Activated CD4-positive, alpha-beta T cell treated with anti-CD3 and anti-CD28 coated beads for 36 hours (primary cell): ENCODE measurements at regions not wholly inside any gene's neighbourhood (a gene's known extent, or its start where the extent isn't known, plus 50 kb on each side); places are given as distances from the start of the nearest gene placed in this dataset.
"Not testable (repeated sequence)": the region's sequence is repeated elsewhere in the genome, so short reads cannot be mapped to it uniquely, and the experiment has no call there.

Source experiments
- ATAC-seq: fragments of 200-7000 bp; cut with Tn5 transposase; one replicate; pipeline ENCODE4 v1.10.0; 2021; ENCODE audit warnings: mild to moderate bottlenecking, moderate library complexity
- CTCF ChIA-PET: fragments of 350-600 bp; sonication (Branson Sonifier 250); formaldehyde crosslinking; loops from one replicate; lab custom pipeline; 2021; ENCODE audit warnings: antibody characterized with exemption; lab: Charles Lee
- POLR2A ChIA-PET: fragments of 350-600 bp; sonication (Branson Sonifier 250); formaldehyde crosslinking; loops from one replicate; lab custom pipeline; 2021; ENCODE audit warnings: antibody characterized with exemption, inconsistent platforms; lab: Charles Lee
- DNase-seq: peaks from one replicate; pipeline ENCODE4 v3.0.0-alpha.2; 2020
- H3K27ac Mint-ChIP-seq: one replicate; pipeline ENCODE4 v1.8.0; 2021; ENCODE audit warnings: mixed read lengths
- H3K27me3 Mint-ChIP-seq: one replicate; pipeline ENCODE4 v1.8.0; 2021; ENCODE audit warnings: mixed read lengths
- H3K36me3 Mint-ChIP-seq: one replicate; pipeline ENCODE4 v1.8.0; 2021; ENCODE audit warnings: low read depth, mixed read lengths
- H3K4me1 Mint-ChIP-seq: one replicate; pipeline ENCODE4 v1.8.0; 2021; ENCODE audit warnings: mixed read lengths
- H3K4me3 Mint-ChIP-seq: one replicate; pipeline ENCODE4 v1.8.0; 2021; ENCODE audit warnings: mild to moderate bottlenecking, moderate library complexity, mixed read lengths
- H3K9me3 Mint-ChIP-seq: one replicate; pipeline ENCODE4 v1.8.0; 2021; ENCODE audit warnings: low read depth, mixed read lengths
- intact Hi-C, 2 experiments: fragments of 100-400 bp; cut with DNase I in 1 of 2; cut with micrococcal nuclease in 1 of 2; formaldehyde crosslinking; loops; one replicate each; pipeline versions ENCODE4 v1.14.2 to v1.15.1; 2022 to 2024; cut with DNase I, micrococcal nuclease

GRCh38 chr5:63094730-63095129, 516.1 kb downstream of the LRRC70 start:
- H3K9me3 Mint-ChIP-seq, result no peaks in the 10 kb centered on the region
- ChIA-PET CTCF (no interaction called here), POLR2A (no interaction called here)
- no peaks in the 10 kb centered on the region for H3K4me1 Mint-ChIP-seq
- H3K4me3 Mint-ChIP-seq, result no peak overlapping the region
- intact Hi-C loops, result no loop called here
- no peak overlapping the region for H3K27ac Mint-ChIP-seq
- no peak for DNase-seq
- H3K27me3 Mint-ChIP-seq, result no peaks in the 10 kb centered on the region
- ATAC-seq, result no peak
- no peaks in the 10 kb centered on the region for H3K36me3 Mint-ChIP-seq

- POLR2A ChIA-PET, result no interaction called here
These were observed 510.5 kb downstream of the LRRC70 start for GRCh38 chr5:63089147-63089546.

GRCh38 chr5:63085561-63085960, 506.9 kb downstream of the LRRC70 start:
- Mint-ChIP-seq H3K36me3 (no peaks in the 10 kb centered on the region), H3K4me1 (no peaks in the 10 kb centered on the region), H3K4me3 (no peak overlapping the region), H3K27ac (no peak overlapping the region), H3K27me3 (no peaks in the 10 kb centered on the region), H3K9me3 (no peaks in the 10 kb centered on the region)
- intact Hi-C loops, result no loop called here
- DNase-seq, result no peak
- CTCF ChIA-PET, result no interaction called here
- ATAC-seq, result no peak
- POLR2A ChIA-PET, result no interaction called here

More at GRCh38 chr5:63089147-63089546, 510.5 kb downstream of the LRRC70 start:
- Mint-ChIP-seq H3K36me3 (no peaks in the 10 kb centered on the region), H3K9me3 (no peaks in the 10 kb centered on the region), H3K27ac (no peak overlapping the region), H3K27me3 (no peaks in the 10 kb centered on the region), H3K4me3 (no peak overlapping the region), H3K4me1 (no peaks in the 10 kb centered on the region)
- ATAC-seq, result no peak
- intact Hi-C loops, result no loop called here
- CTCF ChIA-PET, result interaction anchor here (1.1 kb wide), 1 partner anchor 773 kb away, joined by 3 read pairs; no protein-coding TSS in a partner anchor
- no peak for DNase-seq

- H3K27me3 Mint-ChIP-seq, H3K4me1 Mint-ChIP-seq, POLR2A ChIA-PET, H3K36me3 Mint-ChIP-seq, H3K4me3 Mint-ChIP-seq, H3K9me3 Mint-ChIP-seq, CTCF ChIA-PET, intact Hi-C loops, H3K27ac Mint-ChIP-seq, ATAC-seq, DNase-seq: not testable (repeated sequence)
These were observed 505.1 kb downstream of the LRRC70 start for GRCh38 chr5:63083689-63084088.

GRCh38 chr5:63081402-63081801, 502.8 kb downstream of the LRRC70 start:
- POLR2A ChIA-PET, result no interaction called here
- Mint-ChIP-seq H3K4me3 (no peak overlapping the region), H3K9me3 (no peaks in the 10 kb centered on the region), H3K27me3 (no peaks in the 10 kb centered on the region), H3K4me1 (no peaks in the 10 kb centered on the region), H3K36me3 (no peaks in the 10 kb centered on the region), H3K27ac (no peak overlapping the region)
- DNase-seq (no peak), ATAC-seq (no peak)
- CTCF ChIA-PET, result no interaction called here
- intact Hi-C loops, result no loop called here

- no peaks in the 10 kb centered on the region for H3K36me3 Mint-ChIP-seq
- ATAC-seq (no peak), DNase-seq (no peak)
- H3K27me3 Mint-ChIP-seq, result no peaks in the 10 kb centered on the region
- H3K4me1 Mint-ChIP-seq, result no peaks in the 10 kb centered on the region
- H3K27ac Mint-ChIP-seq, result no peak overlapping the region
- POLR2A ChIA-PET, result no interaction called here
- H3K4me3 Mint-ChIP-seq, result no peak overlapping the region
- CTCF ChIA-PET, result no interaction called here
- intact Hi-C loops, result no loop called here
- H3K9me3 Mint-ChIP-seq, result no peaks in the 10 kb centered on the region
These were observed 491.4 kb downstream of the LRRC70 start for GRCh38 chr5:63070001-63070400.

- intact Hi-C loops, result no loop called here
- Mint-ChIP-seq H3K4me1 (no peaks in the 10 kb centered on the region), H3K4me3 (no peak overlapping the region), H3K36me3 (no peaks in the 10 kb centered on the region), H3K27me3 (no peaks in the 10 kb centered on the region), H3K9me3 (no peaks in the 10 kb centered on the region), H3K27ac (no peak overlapping the region)
- ChIA-PET CTCF (no interaction called here), POLR2A (no interaction called here)
- ATAC-seq (no peak), DNase-seq (no peak)
These were observed 476.8 kb downstream of the LRRC70 start for GRCh38 chr5:63055421-63055820.

- CTCF ChIA-PET, result no interaction called here
- H3K27me3 Mint-ChIP-seq, result no peaks in the 10 kb centered on the region
- H3K9me3 Mint-ChIP-seq, result no peaks in the 10 kb centered on the region
- H3K27ac Mint-ChIP-seq, result no peak overlapping the region
- intact Hi-C loops, result no loop called here
- H3K4me3 Mint-ChIP-seq, result no peak overlapping the region
- H3K36me3 Mint-ChIP-seq, result no peaks in the 10 kb centered on the region
- DNase-seq (no peak), ATAC-seq (no peak)
- no peaks in the 10 kb centered on the region for H3K4me1 Mint-ChIP-seq
- POLR2A ChIA-PET, result no interaction called here
These were observed 474.5 kb downstream of the LRRC70 start for GRCh38 chr5:63053019-63053638.

- H3K36me3 Mint-ChIP-seq, result no peaks in the 10 kb centered on the region
- DNase-seq, result no peak
- no peak overlapping the region for H3K27ac Mint-ChIP-seq
- H3K9me3 Mint-ChIP-seq, result no peaks in the 10 kb centered on the region
- ATAC-seq, result no peak
- H3K4me3 Mint-ChIP-seq, result no peak overlapping the region
- H3K27me3 Mint-ChIP-seq, result no peaks in the 10 kb centered on the region
- POLR2A ChIA-PET, result no interaction called here
- intact Hi-C loops, result no loop called here
- H3K4me1 Mint-ChIP-seq, result no peaks in the 10 kb centered on the region
- CTCF ChIA-PET, result no interaction called here
These were observed 472.3 kb downstream of the LRRC70 start for GRCh38 chr5:63050916-63051315.

GRCh38 chr5:63049935-63050334, 471.3 kb downstream of the LRRC70 start:
- DNase-seq, result no peak
- H3K27me3 Mint-ChIP-seq, result no peaks in the 10 kb centered on the region

GRCh38 chr5:63043792-63044191, 465.2 kb downstream of the LRRC70 start:
- H3K27me3 Mint-ChIP-seq, result no peaks in the 10 kb centered on the region
- H3K4me3 Mint-ChIP-seq, result no peak overlapping the region
- no peak for ATAC-seq
- no peak for DNase-seq
- H3K36me3 Mint-ChIP-seq, result no peaks in the 10 kb centered on the region
- ChIA-PET CTCF (interaction anchor here (0.5 kb wide), 1 partner anchor 834 kb away, joined by 3 read pairs; no protein-coding TSS in a partner anchor), POLR2A (no interaction called here)
- intact Hi-C loops, result no loop called here
- H3K27ac Mint-ChIP-seq, result no peak overlapping the region
- no peaks in the 10 kb centered on the region for H3K9me3 Mint-ChIP-seq
- no peaks in the 10 kb centered on the region for H3K4me1 Mint-ChIP-seq

More at GRCh38 chr5:63049935-63050334, 471.3 kb downstream of the LRRC70 start:
- Mint-ChIP-seq H3K36me3 (no peaks in the 10 kb centered on the region), H3K27ac (no peak overlapping the region), H3K4me1 (no peaks in the 10 kb centered on the region), H3K9me3 (no peaks in the 10 kb centered on the region), H3K4me3 (no peak overlapping the region)
- POLR2A ChIA-PET, result no interaction called here
- no peak for ATAC-seq
- CTCF ChIA-PET, result no interaction called here
- intact Hi-C loops, result no loop called here

GRCh38 chr5:63032343-63032742, 453.7 kb downstream of the LRRC70 start:
- Mint-ChIP-seq H3K9me3 (peaks cover 20% of the 10 kb centered on the region), H3K27me3 (no peaks in the 10 kb centered on the region), H3K36me3 (no peaks in the 10 kb centered on the region), H3K4me1 (no peaks in the 10 kb centered on the region), H3K4me3 (no peak overlapping the region), H3K27ac (no peak overlapping the region)
- ATAC-seq, result no peak
- no peak for DNase-seq
- ChIA-PET CTCF (no interaction called here), POLR2A (no interaction called here)
- intact Hi-C loops, result no loop called here
